CD4-positive, alpha-beta T cell (primary cell): ENCODE measurements at regions not wholly inside any gene's neighbourhood (a gene's known extent, or its start where the extent isn't known, plus 50 kb on each side); places are given as distances from the start of the nearest gene placed in this dataset.

ENCODE experiments used
- ATAC-seq: fragments of 200-7000 bp; cut with Tn5 transposase; one replicate; pipeline ENCODE4 v1.10.0; 2022; ENCODE audit warnings: mild to moderate bottlenecking; ENCODE audit not compliant: poor library complexity
- CTCF ChIA-PET: fragments of 350-600 bp; sonication (Branson Sonifier 250); formaldehyde crosslinking; loops from one replicate; lab custom pipeline; 2021; ENCODE audit warnings: antibody characterized with exemption, inconsistent platforms; lab: Charles Lee
- POLR2A ChIA-PET: fragments of 350-600 bp; sonication (Branson Sonifier 250); formaldehyde crosslinking; loops from one replicate; lab custom pipeline; 2021; ENCODE audit warnings: antibody characterized with exemption, inconsistent platforms; lab: Charles Lee
- DNase-seq, 14 experiments: peaks; one replicate each; pipeline ENCODE4 v3.0.0-alpha.2; 2013 to 2020; ENCODE audit warnings: mixed read lengths in 2 of 14
- H3K27ac ChIP-seq, 2 donors: one replicate each; pipeline versions ENCODE4 v1.5.1 to v1.7.0; 2013; ENCODE audit warnings: low read length in 2 of 2, low read depth in 1 of 2, mild to moderate bottlenecking in 1 of 2
- H3K27me3 ChIP-seq, 2 experiments: 1 replicate in 1 of 2; 2 replicates in 1 of 2; pipeline versions ENCODE4 v1.6.1 to v1.7.0; 2013; ENCODE audit warnings: low read length in 2 of 2, control low read depth in 1 of 2, mild to moderate bottlenecking in 1 of 2, moderate library complexity in 1 of 2; ENCODE audit not compliant: insufficient read depth in 2 of 2, control insufficient read depth in 1 of 2
- H3K36me3 ChIP-seq: one replicate; pipeline ENCODE4 v1.6.1; 2013; ENCODE audit warnings: low read length, control low read depth; ENCODE audit not compliant: insufficient read depth
- H3K4me1 ChIP-seq: one replicate; pipeline ENCODE4 v1.6.1; 2013; ENCODE audit warnings: low read length, control low read depth; ENCODE audit not compliant: insufficient read depth
- H3K4me3 ChIP-seq: one replicate; pipeline ENCODE4 v1.5.1; 2013; ENCODE audit warnings: mild to moderate bottlenecking, low read length, moderate library complexity
- H3K9me3 ChIP-seq, 2 experiments: 1 replicate in 1 of 2; 2 replicates in 1 of 2; pipeline versions ENCODE4 v1.6.1 to v1.7.0; 2013; ENCODE audit warnings: low read length in 2 of 2, mild to moderate bottlenecking in 2 of 2, control low read depth in 1 of 2, moderate library complexity in 1 of 2; ENCODE audit not compliant: control insufficient read depth in 1 of 2, insufficient read depth in 1 of 2
- H3K27ac Mint-ChIP-seq: one replicate; pipeline ENCODE4 v1.8.0; 2020; ENCODE audit warnings: mixed read lengths
- H3K27me3 Mint-ChIP-seq: one replicate; pipeline ENCODE4 v1.8.0; 2021; ENCODE audit warnings: mixed read lengths
- H3K36me3 Mint-ChIP-seq: one replicate; pipeline ENCODE4 v1.8.0; 2021; ENCODE audit warnings: low read depth, mixed read lengths
- H3K4me1 Mint-ChIP-seq: one replicate; pipeline ENCODE4 v1.8.0; 2021; ENCODE audit warnings: low read depth, mixed read lengths
- H3K4me3 Mint-ChIP-seq: one replicate; pipeline ENCODE4 v1.8.0; 2020; ENCODE audit warnings: mild to moderate bottlenecking, mixed read lengths
- H3K9me3 Mint-ChIP-seq: one replicate; pipeline ENCODE4 v1.8.0; 2020; ENCODE audit warnings: mixed read lengths
- CTCF ChIP-seq: fragments of 200-600 bp; IDR thresholded peaks from one replicate; pipeline ENCODE4 v1.8.0; 2022; ENCODE audit warnings: antibody characterized with exemption, mild to moderate bottlenecking
- intact Hi-C, 2 experiments: fragments of 100-400 bp; cut with DNase I in 1 of 2; cut with micrococcal nuclease in 1 of 2; formaldehyde crosslinking; loops; one replicate each; pipeline versions ENCODE4 v1.15.1 to v1.9.0; 2023 to 2025; cut with DNase I, micrococcal nuclease

GRCh38 chr14:42079911-42080310, 473.2 kb downstream of the LRFN5 start:
- CTCF ChIA-PET, result no interaction called here

GRCh38 chr14:42078345-42078744, 471.7 kb downstream of the LRFN5 start:
- Mint-ChIP-seq H3K36me3 (no peaks in the 10 kb centered on the region), H3K27ac (no peak overlapping the region), H3K4me3 (no peak overlapping the region), H3K27me3 (no peaks in the 10 kb centered on the region), H3K9me3 (peaks cover 3% of the 10 kb centered on the region), H3K4me1 (no peaks in the 10 kb centered on the region)
- Histone ChIP-seq H3K27me3 (no peaks in the 10 kb centered on the region), H3K27ac (no peak overlapping the region), H3K4me3 (no peak overlapping the region), H3K9me3 (no peaks in the 10 kb centered on the region), H3K4me1 (no peaks in the 10 kb centered on the region), H3K36me3 (no peaks in the 10 kb centered on the region)
- no peak for ATAC-seq
- intact Hi-C loops, result no loop called here
- ChIA-PET POLR2A (no interaction called here), CTCF (no interaction called here)
- no peak for TF ChIP-seq CTCF
- DNase-seq, result no peak

More at GRCh38 chr14:42079911-42080310, 473.2 kb downstream of the LRFN5 start:
- POLR2A ChIA-PET, result no interaction called here
- peaks cover 3% of the 10 kb centered on the region for H3K9me3 Mint-ChIP-seq
- H3K27ac Mint-ChIP-seq, result no peak overlapping the region
- intact Hi-C loops, result no loop called here
- no peak overlapping the region for H3K27ac ChIP-seq
- H3K36me3 Mint-ChIP-seq, result no peaks in the 10 kb centered on the region
- TF ChIP-seq CTCF, result no peak
- H3K27me3 ChIP-seq, result no peaks in the 10 kb centered on the region
- H3K36me3 ChIP-seq, result no peaks in the 10 kb centered on the region
- H3K4me3 Mint-ChIP-seq, result no peak overlapping the region
- H3K4me3 ChIP-seq, result no peak overlapping the region
- H3K4me1 ChIP-seq, result no peaks in the 10 kb centered on the region
- no peaks in the 10 kb centered on the region for H3K4me1 Mint-ChIP-seq
- DNase-seq (no peak), ATAC-seq (no peak)
- no peaks in the 10 kb centered on the region for H3K9me3 ChIP-seq
- no peaks in the 10 kb centered on the region for H3K27me3 Mint-ChIP-seq

DNA sequence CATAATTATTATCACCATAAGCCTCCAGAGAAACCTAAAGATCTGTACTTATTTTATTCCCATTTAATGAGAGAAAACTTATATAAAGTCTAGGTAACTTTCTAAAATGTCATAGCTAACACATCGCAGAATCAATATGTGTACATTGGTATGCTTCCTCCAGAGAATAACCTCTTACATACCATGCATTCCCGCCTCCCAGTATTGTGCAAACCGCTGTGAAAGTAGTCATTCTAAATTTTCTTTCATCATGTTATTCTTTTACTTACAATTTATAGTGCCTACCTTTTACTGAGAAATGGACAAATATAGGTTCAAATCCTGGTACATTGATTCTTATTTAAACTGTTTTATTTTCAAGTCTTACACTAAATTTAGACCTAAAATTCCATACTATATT, 463.4 kb downstream of the LRFN5 start:
- ATAC-seq (no peak), DNase-seq (no peak)
- Histone ChIP-seq H3K9me3 (no peaks in the 10 kb centered on the region), H3K27ac (no peak overlapping the region), H3K36me3 (no peaks in the 10 kb centered on the region), H3K4me3 (no peak overlapping the region), H3K27me3 (no peaks in the 10 kb centered on the region), H3K4me1 (no peaks in the 10 kb centered on the region)
- no peak for TF ChIP-seq CTCF
- no peak overlapping the region for H3K27ac Mint-ChIP-seq
- H3K27me3 Mint-ChIP-seq, result no peaks in the 10 kb centered on the region
- ChIA-PET POLR2A (no interaction called here), CTCF (no interaction called here)
- H3K9me3 Mint-ChIP-seq, result peaks cover 11% of the 10 kb centered on the region
- no peaks in the 10 kb centered on the region for H3K4me1 Mint-ChIP-seq
- H3K4me3 Mint-ChIP-seq, result no peak overlapping the region
- intact Hi-C loops, result no loop called here
- H3K36me3 Mint-ChIP-seq, result no peaks in the 10 kb centered on the region
